ENCODE measurements at regions not wholly inside any gene's neighbourhood (a gene's known extent, or its start where the extent isn't known, plus 50 kb on each side); places are given as distances from the start of the nearest gene placed in this dataset.
"Not testable (repeated sequence)": the region's sequence is repeated elsewhere in the genome, so short reads cannot be mapped to it uniquely, and the experiment has no call there.

GRCh38 chr7:81831883-81832282 is 62.0 kb upstream of the HGF start:
- DNase-seq: no peak

GRCh38 chr7:81829511-81829910 is 59.7 kb upstream of the HGF start:
- DNase-seq: not testable (repeated sequence)

GRCh38 chr7:81822811-81823210 is 53.0 kb upstream of the HGF start:
- DNase-seq: no peak

GRCh38 chr7:81819861-81820260 is 50.0 kb upstream of the HGF start:
- DNase-seq: no peak
